IMR-90 (cell line): ENCODE measurements at regions not wholly inside any gene's neighbourhood (a gene's known extent, or its start where the extent isn't known, plus 50 kb on each side); places are given as distances from the start of the nearest gene placed in this dataset.
A peak's percentile ranks its signal among the peaks of the same experiment; 100 is the strongest.

Experiments used
- ATAC-seq: fragments of 200-7000 bp; cut with Tn5 transposase; 2 replicates; pipeline ENCODE4 v1.9.1; 2020; ENCODE audit warnings: low read depth, mild to moderate bottlenecking, moderate library complexity
- BruUV-seq: library from RNA; stranded (reverse); fragments of 400-500 nt; replicated peaks from 2 replicates; lab custom pipeline; 2021; lab: Mats Ljungman, UMichigan
- CTCF ChIA-PET: fragments of 300-600 bp; formaldehyde crosslinking; extraction: SDS; loops from one replicate; lab custom pipeline; 2021; ENCODE audit warnings: antibody characterized with exemption; lab: Yijun Ruan, JAX
- POLR2A ChIA-PET: fragments of 300-600 bp; sonication (Branson Sonifier 250); formaldehyde crosslinking; loops from one replicate; lab custom pipeline; 2022; ENCODE audit warnings: antibody characterized with exemption; ENCODE audit not compliant: unreplicated experiment; lab: Charles Lee
- DNase-seq: peaks from one replicate; pipeline ENCODE4 v3.0.0; 2013
- H2AFZ ChIP-seq: replicated peaks from 2 replicates; pipeline ENCODE3; 2013; ENCODE audit warnings: low read length, mild to moderate bottlenecking; ENCODE audit not compliant: poor library complexity
- H2AK5ac ChIP-seq: 2 replicates; pipeline ENCODE4 v1.6.1; 2013; ENCODE audit warnings: low read depth, low read length, inconsistent platforms
- H2AK9ac ChIP-seq: replicated peaks from 2 replicates; pipeline ENCODE3; 2013; ENCODE audit warnings: mild to moderate bottlenecking, low read depth, low read length, moderate library complexity; ENCODE audit not compliant: poor library complexity
- H2BK120ac ChIP-seq: 2 replicates; pipeline ENCODE4 v1.6.1; 2013; ENCODE audit warnings: low read depth, low read length, inconsistent platforms
- H2BK15ac ChIP-seq: 3 replicates; pipeline ENCODE4 v1.6.1; 2013; ENCODE audit warnings: low read depth, low read length, inconsistent platforms
- H2BK20ac ChIP-seq: 2 replicates; pipeline ENCODE4 v1.6.1; 2013; ENCODE audit warnings: low read depth, mild to moderate bottlenecking, inconsistent platforms, low read length, moderate library complexity
- H2BK5ac ChIP-seq: 2 replicates; pipeline ENCODE4 v1.6.1; 2013; ENCODE audit warnings: mild to moderate bottlenecking, low read depth, low read length, inconsistent platforms; ENCODE audit not compliant: poor library complexity, severe bottlenecking
- H3K14ac ChIP-seq: replicated peaks from 2 replicates; pipeline ENCODE4 v1.6.1; 2013; ENCODE audit warnings: low read depth, low read length, inconsistent platforms
- H3K18ac ChIP-seq: 2 replicates; pipeline ENCODE4 v1.6.1; 2013; ENCODE audit warnings: low read depth, low read length, control low read depth
- H3K23ac ChIP-seq: 2 replicates; pipeline ENCODE4 v1.6.1; 2013; ENCODE audit warnings: low read depth, low read length, inconsistent platforms
- H3K27ac ChIP-seq: 2 replicates; pipeline ENCODE4 v1.5.1; 2013; ENCODE audit warnings: mild to moderate bottlenecking, control low read depth, low read length; ENCODE audit not compliant: insufficient read depth
- H3K27me3 ChIP-seq: 2 replicates; pipeline ENCODE4 v1.6.1; 2013; ENCODE audit warnings: low read length; ENCODE audit not compliant: control insufficient read depth, insufficient read depth
- H3K36me3 ChIP-seq: 2 replicates; pipeline ENCODE4 v1.6.1; 2013; ENCODE audit warnings: low read length, mixed read lengths; ENCODE audit not compliant: control insufficient read depth, insufficient read depth
- H3K4ac ChIP-seq: 2 replicates; pipeline ENCODE4 v1.6.1; 2013; ENCODE audit warnings: low read depth, low read length, inconsistent platforms
- H3K4me1 ChIP-seq: 2 replicates; pipeline ENCODE4 v1.6.1; 2013; ENCODE audit warnings: low read length, mixed read lengths; ENCODE audit not compliant: control insufficient read depth, insufficient read depth
- H3K4me2 ChIP-seq: 2 replicates; pipeline ENCODE4 v1.6.1; 2013; ENCODE audit warnings: low read depth, mild to moderate bottlenecking, control low read depth, low read length, moderate library complexity
- H3K4me3 ChIP-seq: 2 replicates; pipeline ENCODE4 v1.5.1; 2013; ENCODE audit warnings: low read depth, mild to moderate bottlenecking, control low read depth, low read length, moderate library complexity; ENCODE audit not compliant: insufficient read depth
- H3K56ac ChIP-seq: 2 replicates; pipeline ENCODE4 v1.6.1; 2013; ENCODE audit warnings: low read length, inconsistent platforms; ENCODE audit not compliant: insufficient read depth; ENCODE audit errors: extremely low read depth
- H3K79me1 ChIP-seq, 2 experiments: 2 replicates each; pipeline ENCODE4 v1.6.1; 2013; ENCODE audit warnings: low read length in 2 of 2, inconsistent platforms in 1 of 2, low read depth in 1 of 2
- H3K9ac ChIP-seq: 2 replicates; pipeline ENCODE4 v1.6.1; 2013; ENCODE audit warnings: low read depth, low read length, control low read depth
- H3K9me1 ChIP-seq: 2 replicates; pipeline ENCODE4 v1.6.1; 2013; ENCODE audit warnings: low read length, inconsistent platforms; ENCODE audit not compliant: insufficient read depth
- H3K9me3 ChIP-seq: 2 replicates; pipeline ENCODE4 v1.6.1; 2013; ENCODE audit warnings: low read length; ENCODE audit not compliant: control insufficient read depth, insufficient read depth
- H4K20me1 ChIP-seq: 2 replicates; pipeline ENCODE4 v1.6.1; 2013; ENCODE audit warnings: low read length, inconsistent platforms; ENCODE audit not compliant: insufficient read depth
- H4K5ac ChIP-seq: 2 replicates; pipeline ENCODE4 v1.6.1; 2013; ENCODE audit warnings: mild to moderate bottlenecking, low read depth, low read length, control low read depth
- H4K8ac ChIP-seq, 2 experiments: 2 replicates each; pipeline ENCODE4 v1.6.1; 2013; ENCODE audit warnings: low read depth in 2 of 2, low read length in 2 of 2, control low read depth in 1 of 2, inconsistent platforms in 1 of 2
- H4K91ac ChIP-seq: 2 replicates; pipeline ENCODE4 v1.6.1; 2013; ENCODE audit warnings: low read depth, low read length, inconsistent platforms; ENCODE audit not compliant: insufficient read depth
- BHLHE40 ChIP-seq: fragments of 150-350 bp; IDR thresholded peaks from 2 replicates; pipeline ENCODE4 v1.6.1; 2016; ENCODE audit warnings: mild to moderate bottlenecking, low read depth, low read length
- CEBPB ChIP-seq: IDR thresholded peaks from 2 replicates; pipeline ENCODE4 v1.6.1; 2012; ENCODE audit warnings: low read depth, low read length, improper control_type of control experiment
- CHD1 ChIP-seq: IDR thresholded peaks from 2 replicates; pipeline ENCODE4 v1.6.1; 2012; ENCODE audit warnings: low read depth, low read length, improper control_type of control experiment
- NFE2L2 ChIP-seq: fragments of 150-350 bp; IDR thresholded peaks from 2 replicates; pipeline ENCODE4 v1.6.1; 2016; ENCODE audit warnings: low read depth, mild to moderate bottlenecking, low read length
- RCOR1 ChIP-seq: IDR thresholded peaks from 2 replicates; pipeline ENCODE4 v1.6.1; 2012; ENCODE audit warnings: mild to moderate bottlenecking, low read length, improper control_type of control experiment; ENCODE audit not compliant: insufficient replicate concordance
- SMC3 ChIP-seq: fragments of 150-350 bp; IDR thresholded peaks from 2 replicates; pipeline ENCODE4 v1.6.1; 2016; ENCODE audit warnings: low read depth, mild to moderate bottlenecking, antibody characterized with exemption, low read length, moderate library complexity
- WGBS, 2 experiments: methylation state at CpG; one replicate each; pipeline versions ENCODE4 v1.1.5 to v1.1.7; 2013; ENCODE audit warnings: missing lambda C conversion rate in 2 of 2; ENCODE audit not compliant: insufficient read length in 1 of 2; ENCODE audit errors: extremely low coverage in 2 of 2; 5-methylcytosine and 5-hydroxymethylcytosine counted together
- dilution Hi-C: fragments of 300-500 bp; cut with HindIII; formaldehyde crosslinking; loops from one replicate; pipeline ENCODE4 v1.14.3; 2018; ENCODE audit warnings: low sequenced_read_pairs; ENCODE audit not compliant: unreplicated experiment
- in situ Hi-C: fragments of 300-500 bp; cut with MboI; formaldehyde crosslinking; loops from 3 replicates; pipeline ENCODE4 v1.14.3; 2019; ENCODE audit warnings: low sequenced_read_pairs, inconsistent platforms, mixed read lengths
- intact Hi-C: fragments of 100-400 bp; cut with micrococcal nuclease; formaldehyde crosslinking; loops from 2 replicates; pipeline ENCODE4 v1.10.0; 2022

GRCh38 chr10:28975891-28976531, 298.7 kb downstream of the BAMBI start:
- Histone ChIP-seq H3K9ac (no peak overlapping the region), H3K4me3 (no peak overlapping the region)

More at GRCh38 chr10:28975891-28976531, 298.7 kb downstream of the BAMBI start:
- H4K20me1 ChIP-seq: no peaks in the 10 kb centered on the region
- intact Hi-C loops: no loop called here
- H3K4ac ChIP-seq: no peak overlapping the region
- H2BK15ac ChIP-seq: no peak overlapping the region
- ATAC-seq (no peak), DNase-seq (peak; percentile 36)
- no peak overlapping the region for H3K27ac ChIP-seq
- H3K36me3 ChIP-seq: no peaks in the 10 kb centered on the region
- no peak overlapping the region for H4K5ac ChIP-seq
- no peak overlapping the region for H2BK20ac ChIP-seq
- no peaks in the 10 kb centered on the region for H3K79me1 ChIP-seq
- H3K27me3 ChIP-seq: 0 out of 2 replicates have a peak, but pooled peaks cover 3% of the 10 kb centered on the region
- in situ Hi-C loops: no loop called here
- H2AK5ac ChIP-seq: no peak overlapping the region
- TF ChIP-seq SMC3 (no peak), CHD1 (no peak), CEBPB (no peak), BHLHE40 (no peak), RCOR1 (no peak), NFE2L2 (no peak)
- no peak overlapping the region for H3K56ac ChIP-seq
- H2AK9ac ChIP-seq: no peak overlapping the region
- dilution Hi-C loops: no loop called here
- H3K23ac ChIP-seq: no peak overlapping the region
- H3K9me1 ChIP-seq: no peaks in the 10 kb centered on the region; the same call in 1 of the 2 replicates
- H3K14ac ChIP-seq: no peak overlapping the region
- H3K4me2 ChIP-seq: no peak overlapping the region
- POLR2A ChIA-PET: no interaction called here
- H2AFZ ChIP-seq: no peak overlapping the region
- no CpG with 5 or more reads among the region's 10 CpGs for WGBS, 2 experiments
- H4K8ac ChIP-seq: no peak overlapping the region
- no peak overlapping the region for H2BK120ac ChIP-seq
- H2BK5ac ChIP-seq: no peak overlapping the region
- no peaks in the 10 kb centered on the region for H3K9me3 ChIP-seq
- no peak overlapping the region for H4K91ac ChIP-seq
- H3K4me1 ChIP-seq: no peaks in the 10 kb centered on the region; the same call in 1 of the 2 replicates
- no TSS peak for BruUV-seq
- H3K18ac ChIP-seq: no peak overlapping the region
- CTCF ChIA-PET: no interaction called here
